IMR-90 (cell line): ENCODE measurements at regions not wholly inside any gene's neighbourhood (a gene's known extent, or its start where the extent isn't known, plus 50 kb on each side); places are given as distances from the start of the nearest gene placed in this dataset.

Experiments
- ATAC-seq: fragments of 200-7000 bp; cut with Tn5 transposase; 2 replicates; pipeline ENCODE4 v1.9.1; 2020; ENCODE audit warnings: low read depth, mild to moderate bottlenecking, moderate library complexity
- BruUV-seq: library from RNA; stranded (reverse); fragments of 400-500 nt; replicated peaks from 2 replicates; lab custom pipeline; 2021; lab: Mats Ljungman, UMichigan
- CTCF ChIA-PET: fragments of 300-600 bp; formaldehyde crosslinking; extraction: SDS; loops from one replicate; lab custom pipeline; 2021; ENCODE audit warnings: antibody characterized with exemption; lab: Yijun Ruan, JAX
- POLR2A ChIA-PET: fragments of 300-600 bp; sonication (Branson Sonifier 250); formaldehyde crosslinking; loops from one replicate; lab custom pipeline; 2022; ENCODE audit warnings: antibody characterized with exemption; ENCODE audit not compliant: unreplicated experiment; lab: Charles Lee
- DNase-seq: peaks from one replicate; pipeline ENCODE4 v3.0.0; 2013
- H2AFZ ChIP-seq: replicated peaks from 2 replicates; pipeline ENCODE3; 2013; ENCODE audit warnings: low read length, mild to moderate bottlenecking; ENCODE audit not compliant: poor library complexity
- H2AK5ac ChIP-seq: 2 replicates; pipeline ENCODE4 v1.6.1; 2013; ENCODE audit warnings: low read depth, low read length, inconsistent platforms
- H2AK9ac ChIP-seq: replicated peaks from 2 replicates; pipeline ENCODE3; 2013; ENCODE audit warnings: mild to moderate bottlenecking, low read depth, low read length, moderate library complexity; ENCODE audit not compliant: poor library complexity
- H2BK120ac ChIP-seq: 2 replicates; pipeline ENCODE4 v1.6.1; 2013; ENCODE audit warnings: low read depth, low read length, inconsistent platforms
- H2BK15ac ChIP-seq: 3 replicates; pipeline ENCODE4 v1.6.1; 2013; ENCODE audit warnings: low read depth, low read length, inconsistent platforms
- H2BK20ac ChIP-seq: 2 replicates; pipeline ENCODE4 v1.6.1; 2013; ENCODE audit warnings: low read depth, mild to moderate bottlenecking, inconsistent platforms, low read length, moderate library complexity
- H2BK5ac ChIP-seq: 2 replicates; pipeline ENCODE4 v1.6.1; 2013; ENCODE audit warnings: mild to moderate bottlenecking, low read depth, low read length, inconsistent platforms; ENCODE audit not compliant: poor library complexity, severe bottlenecking
- H3K14ac ChIP-seq: replicated peaks from 2 replicates; pipeline ENCODE4 v1.6.1; 2013; ENCODE audit warnings: low read depth, low read length, inconsistent platforms
- H3K18ac ChIP-seq: 2 replicates; pipeline ENCODE4 v1.6.1; 2013; ENCODE audit warnings: low read depth, low read length, control low read depth
- H3K23ac ChIP-seq: 2 replicates; pipeline ENCODE4 v1.6.1; 2013; ENCODE audit warnings: low read depth, low read length, inconsistent platforms
- H3K27ac ChIP-seq: 2 replicates; pipeline ENCODE4 v1.5.1; 2013; ENCODE audit warnings: mild to moderate bottlenecking, control low read depth, low read length; ENCODE audit not compliant: insufficient read depth
- H3K27me3 ChIP-seq: 2 replicates; pipeline ENCODE4 v1.6.1; 2013; ENCODE audit warnings: low read length; ENCODE audit not compliant: control insufficient read depth, insufficient read depth
- H3K36me3 ChIP-seq: 2 replicates; pipeline ENCODE4 v1.6.1; 2013; ENCODE audit warnings: low read length, mixed read lengths; ENCODE audit not compliant: control insufficient read depth, insufficient read depth
- H3K4ac ChIP-seq: 2 replicates; pipeline ENCODE4 v1.6.1; 2013; ENCODE audit warnings: low read depth, low read length, inconsistent platforms
- H3K4me1 ChIP-seq: 2 replicates; pipeline ENCODE4 v1.6.1; 2013; ENCODE audit warnings: low read length, mixed read lengths; ENCODE audit not compliant: control insufficient read depth, insufficient read depth
- H3K4me2 ChIP-seq: 2 replicates; pipeline ENCODE4 v1.6.1; 2013; ENCODE audit warnings: low read depth, mild to moderate bottlenecking, control low read depth, low read length, moderate library complexity
- H3K4me3 ChIP-seq: 2 replicates; pipeline ENCODE4 v1.5.1; 2013; ENCODE audit warnings: low read depth, mild to moderate bottlenecking, control low read depth, low read length, moderate library complexity; ENCODE audit not compliant: insufficient read depth
- H3K56ac ChIP-seq: 2 replicates; pipeline ENCODE4 v1.6.1; 2013; ENCODE audit warnings: low read length, inconsistent platforms; ENCODE audit not compliant: insufficient read depth; ENCODE audit errors: extremely low read depth
- H3K79me1 ChIP-seq, 2 experiments: 2 replicates each; pipeline ENCODE4 v1.6.1; 2013; ENCODE audit warnings: low read length in 2 of 2, inconsistent platforms in 1 of 2, low read depth in 1 of 2
- H3K9ac ChIP-seq: 2 replicates; pipeline ENCODE4 v1.6.1; 2013; ENCODE audit warnings: low read depth, low read length, control low read depth
- H3K9me1 ChIP-seq: 2 replicates; pipeline ENCODE4 v1.6.1; 2013; ENCODE audit warnings: low read length, inconsistent platforms; ENCODE audit not compliant: insufficient read depth
- H3K9me3 ChIP-seq: 2 replicates; pipeline ENCODE4 v1.6.1; 2013; ENCODE audit warnings: low read length; ENCODE audit not compliant: control insufficient read depth, insufficient read depth
- H4K20me1 ChIP-seq: 2 replicates; pipeline ENCODE4 v1.6.1; 2013; ENCODE audit warnings: low read length, inconsistent platforms; ENCODE audit not compliant: insufficient read depth
- H4K5ac ChIP-seq: 2 replicates; pipeline ENCODE4 v1.6.1; 2013; ENCODE audit warnings: mild to moderate bottlenecking, low read depth, low read length, control low read depth
- H4K8ac ChIP-seq, 2 experiments: 2 replicates each; pipeline ENCODE4 v1.6.1; 2013; ENCODE audit warnings: low read depth in 2 of 2, low read length in 2 of 2, control low read depth in 1 of 2, inconsistent platforms in 1 of 2
- H4K91ac ChIP-seq: 2 replicates; pipeline ENCODE4 v1.6.1; 2013; ENCODE audit warnings: low read depth, low read length, inconsistent platforms; ENCODE audit not compliant: insufficient read depth
- CEBPB ChIP-seq: IDR thresholded peaks from 2 replicates; pipeline ENCODE4 v1.6.1; 2012; ENCODE audit warnings: low read depth, low read length, improper control_type of control experiment
- CHD1 ChIP-seq: IDR thresholded peaks from 2 replicates; pipeline ENCODE4 v1.6.1; 2012; ENCODE audit warnings: low read depth, low read length, improper control_type of control experiment
- MAFK ChIP-seq: IDR thresholded peaks from 2 replicates; pipeline ENCODE4 v1.6.1; 2012; ENCODE audit warnings: low read depth, low read length, improper control_type of control experiment
- MXI1 ChIP-seq: IDR thresholded peaks from 2 replicates; pipeline ENCODE4 v1.6.1; 2012; ENCODE audit warnings: low read depth, mild to moderate bottlenecking, low read length, moderate library complexity, borderline replicate concordance
- POLR2A ChIP-seq: IDR thresholded peaks from 2 replicates; pipeline ENCODE4 v1.6.1; 2012; ENCODE audit warnings: mild to moderate bottlenecking, low read depth, low read length
- RAD21 ChIP-seq: IDR thresholded peaks from 2 replicates; pipeline ENCODE4 v1.6.1; 2012; ENCODE audit warnings: low read length, improper control_type of control experiment
- RCOR1 ChIP-seq: IDR thresholded peaks from 2 replicates; pipeline ENCODE4 v1.6.1; 2012; ENCODE audit warnings: mild to moderate bottlenecking, low read length, improper control_type of control experiment; ENCODE audit not compliant: insufficient replicate concordance
- dilution Hi-C: fragments of 300-500 bp; cut with HindIII; formaldehyde crosslinking; loops from one replicate; pipeline ENCODE4 v1.14.3; 2018; ENCODE audit warnings: low sequenced_read_pairs; ENCODE audit not compliant: unreplicated experiment
- in situ Hi-C: fragments of 300-500 bp; cut with MboI; formaldehyde crosslinking; loops from 3 replicates; pipeline ENCODE4 v1.14.3; 2019; ENCODE audit warnings: low sequenced_read_pairs, inconsistent platforms, mixed read lengths
- intact Hi-C: fragments of 100-400 bp; cut with micrococcal nuclease; formaldehyde crosslinking; loops from 2 replicates; pipeline ENCODE4 v1.10.0; 2022
- TF ChIP-seq, protein P1 (sequence below): fragments of 150-350 bp; IDR thresholded peaks from 2 replicates; pipeline ENCODE4 v1.6.1; 2016; ENCODE audit warnings: low read depth, mild to moderate bottlenecking, low read length, moderate library complexity, borderline replicate concordance

DNA sequence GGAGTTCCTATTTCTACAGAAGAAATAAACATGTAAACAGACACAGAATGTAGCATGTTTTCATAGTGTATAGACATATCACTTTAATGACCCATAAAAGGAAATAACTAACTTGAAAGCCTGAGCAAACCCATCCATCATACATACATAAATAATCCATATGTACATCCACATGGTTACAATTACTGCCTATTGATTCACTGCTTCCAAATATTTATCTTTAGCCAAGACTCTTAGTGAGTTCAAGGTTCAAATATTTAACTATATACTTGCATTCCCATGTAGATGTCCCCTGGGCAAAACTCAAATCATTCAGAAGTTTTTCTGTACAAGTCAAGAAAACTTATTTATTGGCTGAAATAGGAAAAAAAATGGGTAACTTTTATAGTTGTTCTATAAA lies 95.4 kb downstream of the CCER1 start:
- no peak overlapping the region for H4K8ac ChIP-seq
- H2BK120ac ChIP-seq: no peak overlapping the region
- no peak overlapping the region for H2AK9ac ChIP-seq
- no peak overlapping the region for H4K91ac ChIP-seq
- H2BK20ac ChIP-seq: no peak overlapping the region
- no peak overlapping the region for H2AFZ ChIP-seq
- intact Hi-C loops: loop anchor here (5.0 kb wide), 1 partner anchor 508 kb away; no protein-coding TSS in a partner anchor
- H3K4me1 ChIP-seq: no peaks in the 10 kb centered on the region
- in situ Hi-C loops: no loop called here
- no peak overlapping the region for H3K9ac ChIP-seq
- ChIA-PET CTCF (no interaction called here), POLR2A (no interaction called here)
- H3K23ac ChIP-seq: no peak overlapping the region
- no TSS peak for BruUV-seq
- no peak for ATAC-seq
- no peaks in the 10 kb centered on the region for H3K27me3 ChIP-seq
- no peak overlapping the region for H3K4ac ChIP-seq
- no peak overlapping the region for H3K14ac ChIP-seq
- TF ChIP-seq CEBPB (no peak), RAD21 (no peak), POLR2A (no peak), MAFK (no peak), RCOR1 (no peak), CHD1 (no peak), MXI1 (no peak)
- TF ChIP-seq, protein P1, sequence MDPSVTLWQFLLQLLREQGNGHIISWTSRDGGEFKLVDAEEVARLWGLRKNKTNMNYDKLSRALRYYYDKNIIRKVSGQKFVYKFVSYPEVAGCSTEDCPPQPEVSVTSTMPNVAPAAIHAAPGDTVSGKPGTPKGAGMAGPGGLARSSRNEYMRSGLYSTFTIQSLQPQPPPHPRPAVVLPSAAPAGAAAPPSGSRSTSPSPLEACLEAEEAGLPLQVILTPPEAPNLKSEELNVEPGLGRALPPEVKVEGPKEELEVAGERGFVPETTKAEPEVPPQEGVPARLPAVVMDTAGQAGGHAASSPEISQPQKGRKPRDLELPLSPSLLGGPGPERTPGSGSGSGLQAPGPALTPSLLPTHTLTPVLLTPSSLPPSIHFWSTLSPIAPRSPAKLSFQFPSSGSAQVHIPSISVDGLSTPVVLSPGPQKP: no peak
- no peaks in the 10 kb centered on the region for H3K9me1 ChIP-seq
- H2BK5ac ChIP-seq: no peak overlapping the region
- H3K36me3 ChIP-seq: no peaks in the 10 kb centered on the region
- H3K79me1 ChIP-seq: no peaks in the 10 kb centered on the region
- dilution Hi-C loops: no loop called here
- no peaks in the 10 kb centered on the region for H3K9me3 ChIP-seq
- H3K18ac ChIP-seq: no peak overlapping the region
- H3K27ac ChIP-seq: no peak overlapping the region
- no peak for DNase-seq
- H4K20me1 ChIP-seq: no peaks in the 10 kb centered on the region
- no peak overlapping the region for H2BK15ac ChIP-seq
- H2AK5ac ChIP-seq: no peak overlapping the region
- no peak overlapping the region for H3K4me2 ChIP-seq
- H3K56ac ChIP-seq: no peak overlapping the region
- H4K5ac ChIP-seq: no peak overlapping the region
- no peak overlapping the region for H3K4me3 ChIP-seq
